ENCODE measurements at regions not wholly inside any gene's neighbourhood (a gene's known extent, or its start where the extent isn't known, plus 50 kb on each side); places are given as distances from the start of the nearest gene placed in this dataset.

DNA sequence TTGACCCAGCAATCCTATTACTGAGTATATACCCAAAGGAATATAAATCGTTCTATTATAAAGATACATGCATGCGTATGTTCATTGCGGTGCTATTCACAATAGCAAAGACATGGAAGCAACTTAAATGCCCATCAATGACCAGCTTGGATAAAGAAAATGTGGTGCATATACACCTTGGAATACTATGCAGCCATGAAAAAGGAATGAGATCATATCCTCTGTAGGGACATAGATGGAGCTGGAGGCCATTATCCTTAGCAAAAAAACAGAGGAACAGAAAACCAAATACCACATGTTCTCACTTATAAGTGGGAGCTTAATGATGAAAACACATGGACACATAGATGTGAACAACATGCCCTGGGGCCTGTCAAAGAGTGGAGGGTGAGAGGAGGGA is 124.1 kb upstream of the AFF2 start:
- no peaks in the 10 kb centered on the region for H3K9me3 ChIP-seq (ENCODE audit: low read length)
- H3K36me3 ChIP-seq (ENCODE audit: insufficient read depth, low read length), result no peaks in the 10 kb centered on the region
- no peaks in the 10 kb centered on the region for H4K20me1 ChIP-seq (ENCODE audit: insufficient read depth)
- H3K79me2 ChIP-seq (replicated peaks; ENCODE audit: insufficient read depth, low read length), result no peaks in the 10 kb centered on the region
- no peaks in the 10 kb centered on the region for H3F3A ChIP-seq (ENCODE audit: insufficient read depth, low read length, poor library complexity, severe bottlenecking)
- no peak for TF ChIP-seq TAF1 (IDR thresholded peaks at IDR 0.05; ENCODE audit: low read depth)
- TF ChIP-seq, protein P1, sequence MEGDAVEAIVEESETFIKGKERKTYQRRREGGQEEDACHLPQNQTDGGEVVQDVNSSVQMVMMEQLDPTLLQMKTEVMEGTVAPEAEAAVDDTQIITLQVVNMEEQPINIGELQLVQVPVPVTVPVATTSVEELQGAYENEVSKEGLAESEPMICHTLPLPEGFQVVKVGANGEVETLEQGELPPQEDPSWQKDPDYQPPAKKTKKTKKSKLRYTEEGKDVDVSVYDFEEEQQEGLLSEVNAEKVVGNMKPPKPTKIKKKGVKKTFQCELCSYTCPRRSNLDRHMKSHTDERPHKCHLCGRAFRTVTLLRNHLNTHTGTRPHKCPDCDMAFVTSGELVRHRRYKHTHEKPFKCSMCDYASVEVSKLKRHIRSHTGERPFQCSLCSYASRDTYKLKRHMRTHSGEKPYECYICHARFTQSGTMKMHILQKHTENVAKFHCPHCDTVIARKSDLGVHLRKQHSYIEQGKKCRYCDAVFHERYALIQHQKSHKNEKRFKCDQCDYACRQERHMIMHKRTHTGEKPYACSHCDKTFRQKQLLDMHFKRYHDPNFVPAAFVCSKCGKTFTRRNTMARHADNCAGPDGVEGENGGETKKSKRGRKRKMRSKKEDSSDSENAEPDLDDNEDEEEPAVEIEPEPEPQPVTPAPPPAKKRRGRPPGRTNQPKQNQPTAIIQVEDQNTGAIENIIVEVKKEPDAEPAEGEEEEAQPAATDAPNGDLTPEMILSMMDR (IDR thresholded peaks at IDR 0.05; ENCODE audit: poor library complexity, severe bottlenecking), result no peak
- H3K4me2 ChIP-seq (ENCODE audit: low read length), result no peak overlapping the region
- no peak overlapping the region for H3K27ac ChIP-seq (ENCODE audit: low read length)
- no peaks in the 10 kb centered on the region for H3K27me3 ChIP-seq (ENCODE audit: insufficient read depth, low read depth, low read length)
- no peaks in the 10 kb centered on the region for H3K9me2 ChIP-seq (ENCODE audit: insufficient read depth, low read length)
- no peak overlapping the region for H3K4me3 ChIP-seq (ENCODE audit: low read length)
- H2AFZ ChIP-seq (ENCODE audit: low read depth, low read length), result no peak overlapping the region
- no peak overlapping the region for H3K9ac ChIP-seq (ENCODE audit: low read length)

DNA sequence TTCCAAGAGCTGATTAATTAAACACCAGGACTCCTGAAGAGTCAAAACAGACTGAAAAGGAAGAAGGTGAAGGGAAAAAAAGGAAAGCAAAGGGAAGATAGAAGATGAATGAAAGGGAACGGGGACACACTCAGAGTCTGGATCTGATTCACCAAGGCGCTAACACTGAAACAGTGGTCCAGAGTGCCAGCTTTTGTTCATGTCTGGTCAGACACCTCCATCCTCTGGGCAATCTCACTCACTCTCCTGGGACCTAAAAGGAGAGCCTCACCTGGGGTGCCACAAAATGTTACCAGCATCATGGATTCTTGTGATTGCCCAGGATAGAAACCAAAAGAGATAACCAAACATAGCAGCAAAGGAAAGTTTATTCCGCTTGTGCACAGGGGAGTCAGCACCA is 120.3 kb upstream of the AFF2 start:
- H3K79me2 ChIP-seq (replicated peaks; ENCODE audit: insufficient read depth, low read length), result no peaks in the 10 kb centered on the region
- no peaks in the 10 kb centered on the region for H3K36me3 ChIP-seq (ENCODE audit: insufficient read depth, low read length)
- no peak overlapping the region for H2AFZ ChIP-seq (ENCODE audit: low read depth, low read length)
- no peak overlapping the region for H3K4me3 ChIP-seq (ENCODE audit: low read length)
- no peaks in the 10 kb centered on the region for H4K20me1 ChIP-seq (ENCODE audit: insufficient read depth)
- no peaks in the 10 kb centered on the region for H3K27me3 ChIP-seq (ENCODE audit: insufficient read depth, low read depth, low read length)
- no peak overlapping the region for H3K27ac ChIP-seq (ENCODE audit: low read length)
- H3K9me3 ChIP-seq (ENCODE audit: low read length), result no peaks in the 10 kb centered on the region
- no peaks in the 10 kb centered on the region for H3K9me2 ChIP-seq (ENCODE audit: insufficient read depth, low read length)
- no peak overlapping the region for H3K9ac ChIP-seq (ENCODE audit: low read length)
- TF ChIP-seq POLR2AphosphoS5 (IDR thresholded peaks at IDR 0.05), result no peak
- H3F3A ChIP-seq (ENCODE audit: insufficient read depth, low read length, poor library complexity, severe bottlenecking), result no peaks in the 10 kb centered on the region
- H3K4me2 ChIP-seq (ENCODE audit: low read length), result no peak overlapping the region

DNA sequence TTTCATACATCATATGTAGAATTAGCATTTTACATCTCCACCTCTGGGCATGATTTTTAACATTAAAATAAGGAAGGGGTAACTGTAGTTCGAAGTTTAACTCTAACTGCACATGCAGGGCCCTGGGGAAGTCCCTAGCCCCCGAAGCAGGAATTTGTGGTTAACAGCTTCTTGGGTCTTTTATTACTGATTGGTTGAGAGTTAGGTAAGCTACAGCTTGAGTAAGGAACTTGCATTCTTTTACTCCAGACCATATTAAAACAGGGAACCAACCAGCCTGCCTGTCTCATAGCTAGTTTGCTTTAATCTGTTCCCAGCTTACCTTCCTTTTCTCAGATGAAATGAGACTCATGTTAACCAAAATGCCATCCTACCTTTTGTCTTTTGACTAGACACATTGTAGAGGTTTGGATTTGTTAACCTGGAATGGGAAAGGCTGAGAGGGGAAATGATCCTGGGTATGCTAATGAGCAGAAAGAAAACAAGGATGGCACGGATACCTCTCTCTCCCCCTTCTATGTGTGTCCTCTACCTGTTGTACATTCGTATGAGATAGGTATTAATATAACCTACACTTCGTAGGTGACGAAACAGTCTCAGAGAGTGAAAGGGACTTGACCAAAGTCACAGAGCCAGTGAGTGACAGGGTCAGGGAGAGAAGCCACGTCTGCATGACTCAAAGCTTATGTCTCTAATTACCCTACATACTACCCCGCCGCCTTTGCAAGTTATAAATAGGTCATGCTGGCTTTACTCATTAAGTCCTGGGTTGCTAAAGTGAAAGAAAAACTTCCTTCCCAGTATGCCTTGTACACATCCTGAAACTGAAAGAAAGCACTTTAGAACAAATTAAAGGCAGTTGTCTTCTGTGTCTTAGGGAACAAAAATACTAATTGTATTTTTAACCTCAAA is 119.5 kb upstream of the AFF2 start:
- no peak overlapping the region for H3K4me2 ChIP-seq (ENCODE audit: low read length)
- no peaks in the 10 kb centered on the region for H4K20me1 ChIP-seq (ENCODE audit: insufficient read depth)
- H3K9me3 ChIP-seq (ENCODE audit: low read length), result no peaks in the 10 kb centered on the region
- H3K27me3 ChIP-seq (ENCODE audit: insufficient read depth, low read depth, low read length), result no peaks in the 10 kb centered on the region
- H3K27ac ChIP-seq (ENCODE audit: low read length), result no peak overlapping the region
- H3K4me3 ChIP-seq (ENCODE audit: low read length), result no peak overlapping the region
- no peaks in the 10 kb centered on the region for H3F3A ChIP-seq (ENCODE audit: insufficient read depth, low read length, poor library complexity, severe bottlenecking)
- no peaks in the 10 kb centered on the region for H3K79me2 ChIP-seq (replicated peaks; ENCODE audit: insufficient read depth, low read length)
- no peak overlapping the region for H3K9ac ChIP-seq (ENCODE audit: low read length)
- TF ChIP-seq, protein P1 (IDR thresholded peaks at IDR 0.05; ENCODE audit: poor library complexity, severe bottlenecking), result no peak
- TF ChIP-seq POLR2AphosphoS5 (IDR thresholded peaks at IDR 0.05) (no peak), SMC3 (conservative IDR thresholded peaks at IDR 0.05; ENCODE audit: poor library complexity) (no peak), TAF1 (IDR thresholded peaks at IDR 0.05; ENCODE audit: low read depth) (no peak), MXI1 (conservative IDR thresholded peaks at IDR 0.05; ENCODE audit: poor library complexity, severe bottlenecking) (no peak), RAD21 (conservative IDR thresholded peaks at IDR 0.05) (no peak), EZH2 (IDR thresholded peaks at IDR 0.05; ENCODE audit: borderline replicate concordance, insufficient read depth, low read length, poor library complexity, severe bottlenecking) (no peak), EP300 (conservative IDR thresholded peaks at IDR 0.05; ENCODE audit: poor library complexity, severe bottlenecking) (no peak)
- TF ChIP-seq, protein P2, sequence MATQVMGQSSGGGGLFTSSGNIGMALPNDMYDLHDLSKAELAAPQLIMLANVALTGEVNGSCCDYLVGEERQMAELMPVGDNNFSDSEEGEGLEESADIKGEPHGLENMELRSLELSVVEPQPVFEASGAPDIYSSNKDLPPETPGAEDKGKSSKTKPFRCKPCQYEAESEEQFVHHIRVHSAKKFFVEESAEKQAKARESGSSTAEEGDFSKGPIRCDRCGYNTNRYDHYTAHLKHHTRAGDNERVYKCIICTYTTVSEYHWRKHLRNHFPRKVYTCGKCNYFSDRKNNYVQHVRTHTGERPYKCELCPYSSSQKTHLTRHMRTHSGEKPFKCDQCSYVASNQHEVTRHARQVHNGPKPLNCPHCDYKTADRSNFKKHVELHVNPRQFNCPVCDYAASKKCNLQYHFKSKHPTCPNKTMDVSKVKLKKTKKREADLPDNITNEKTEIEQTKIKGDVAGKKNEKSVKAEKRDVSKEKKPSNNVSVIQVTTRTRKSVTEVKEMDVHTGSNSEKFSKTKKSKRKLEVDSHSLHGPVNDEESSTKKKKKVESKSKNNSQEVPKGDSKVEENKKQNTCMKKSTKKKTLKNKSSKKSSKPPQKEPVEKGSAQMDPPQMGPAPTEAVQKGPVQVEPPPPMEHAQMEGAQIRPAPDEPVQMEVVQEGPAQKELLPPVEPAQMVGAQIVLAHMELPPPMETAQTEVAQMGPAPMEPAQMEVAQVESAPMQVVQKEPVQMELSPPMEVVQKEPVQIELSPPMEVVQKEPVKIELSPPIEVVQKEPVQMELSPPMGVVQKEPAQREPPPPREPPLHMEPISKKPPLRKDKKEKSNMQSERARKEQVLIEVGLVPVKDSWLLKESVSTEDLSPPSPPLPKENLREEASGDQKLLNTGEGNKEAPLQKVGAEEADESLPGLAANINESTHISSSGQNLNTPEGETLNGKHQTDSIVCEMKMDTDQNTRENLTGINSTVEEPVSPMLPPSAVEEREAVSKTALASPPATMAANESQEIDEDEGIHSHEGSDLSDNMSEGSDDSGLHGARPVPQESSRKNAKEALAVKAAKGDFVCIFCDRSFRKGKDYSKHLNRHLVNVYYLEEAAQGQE (IDR thresholded peaks at IDR 0.05; ENCODE audit: borderline replicate concordance), result no peak
- H3K36me3 ChIP-seq (ENCODE audit: insufficient read depth, low read length), result no peaks in the 10 kb centered on the region
- no peak overlapping the region for H2AFZ ChIP-seq (ENCODE audit: low read depth, low read length)
- no peaks in the 10 kb centered on the region for H3K9me2 ChIP-seq (ENCODE audit: insufficient read depth, low read length)

Measured in neural cell (in vitro differentiated cells).